GM12872 (cell line): ENCODE measurements at regions not wholly inside any gene's neighbourhood (a gene's known extent, or its start where the extent isn't known, plus 50 kb on each side); places are given as distances from the start of the nearest gene placed in this dataset.

ENCODE experiments used
- TF ChIP-seq, protein P1 (sequence below): IDR thresholded peaks from 3 replicates; pipeline ENCODE4 v1.5.1; 2011; ENCODE audit warnings: low read depth, mild to moderate bottlenecking, low read length, moderate library complexity; ENCODE audit not compliant: insufficient read depth

DNA sequence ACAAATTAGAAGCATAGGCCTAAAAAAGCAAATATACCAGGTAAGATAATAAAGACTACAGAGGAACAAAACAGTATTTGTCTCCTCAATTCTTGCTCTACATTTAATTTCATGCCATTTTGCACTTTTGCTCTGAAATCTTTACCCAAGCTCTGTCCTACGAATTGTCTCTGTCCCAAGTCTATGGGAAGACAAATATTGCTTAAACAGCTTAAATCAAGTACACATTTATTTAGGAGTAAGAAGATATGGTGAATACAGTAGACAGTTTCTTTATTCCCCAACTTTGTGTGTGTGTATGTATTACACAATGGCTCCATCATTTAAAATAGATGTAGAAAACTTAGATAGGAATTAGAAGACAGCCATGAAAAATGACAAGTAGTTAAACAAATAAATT lies 163.5 kb upstream of the POU5F2 start:
- TF ChIP-seq, protein P1, sequence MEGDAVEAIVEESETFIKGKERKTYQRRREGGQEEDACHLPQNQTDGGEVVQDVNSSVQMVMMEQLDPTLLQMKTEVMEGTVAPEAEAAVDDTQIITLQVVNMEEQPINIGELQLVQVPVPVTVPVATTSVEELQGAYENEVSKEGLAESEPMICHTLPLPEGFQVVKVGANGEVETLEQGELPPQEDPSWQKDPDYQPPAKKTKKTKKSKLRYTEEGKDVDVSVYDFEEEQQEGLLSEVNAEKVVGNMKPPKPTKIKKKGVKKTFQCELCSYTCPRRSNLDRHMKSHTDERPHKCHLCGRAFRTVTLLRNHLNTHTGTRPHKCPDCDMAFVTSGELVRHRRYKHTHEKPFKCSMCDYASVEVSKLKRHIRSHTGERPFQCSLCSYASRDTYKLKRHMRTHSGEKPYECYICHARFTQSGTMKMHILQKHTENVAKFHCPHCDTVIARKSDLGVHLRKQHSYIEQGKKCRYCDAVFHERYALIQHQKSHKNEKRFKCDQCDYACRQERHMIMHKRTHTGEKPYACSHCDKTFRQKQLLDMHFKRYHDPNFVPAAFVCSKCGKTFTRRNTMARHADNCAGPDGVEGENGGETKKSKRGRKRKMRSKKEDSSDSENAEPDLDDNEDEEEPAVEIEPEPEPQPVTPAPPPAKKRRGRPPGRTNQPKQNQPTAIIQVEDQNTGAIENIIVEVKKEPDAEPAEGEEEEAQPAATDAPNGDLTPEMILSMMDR, result no peak

DNA sequence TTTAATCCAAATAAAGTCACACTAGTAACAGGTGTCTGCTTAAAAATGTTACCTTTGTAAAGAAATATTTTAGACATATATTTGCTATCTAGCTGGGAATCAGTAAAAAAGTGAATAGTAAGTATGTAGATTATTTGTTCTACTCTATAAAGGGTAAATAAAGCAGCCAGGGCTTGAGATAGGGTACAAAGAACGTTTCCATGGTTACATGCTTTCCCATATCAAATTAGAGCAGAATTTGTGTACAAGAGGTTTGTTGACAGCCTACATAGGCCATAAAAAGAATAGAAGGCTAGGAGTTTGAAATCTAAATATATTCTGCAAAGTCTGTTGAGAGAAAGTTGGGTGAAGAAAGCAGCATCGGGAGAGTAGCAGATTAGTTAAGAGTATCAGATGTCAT lies 160.9 kb upstream of the POU5F2 start:
- TF ChIP-seq, protein P1, result no peak

GRCh38 chr5:93899026-93899600 lies 157.7 kb upstream of the POU5F2 start:
- TF ChIP-seq, protein P1, result peak; percentile 45; the same call in 1 of the 3 replicates

- TF ChIP-seq, protein P1, result peak; percentile 39; the same call in 2 of the 3 replicates
Observed at GRCh38 chr5:93894601-93895354, 153.4 kb upstream of the POU5F2 start.

DNA sequence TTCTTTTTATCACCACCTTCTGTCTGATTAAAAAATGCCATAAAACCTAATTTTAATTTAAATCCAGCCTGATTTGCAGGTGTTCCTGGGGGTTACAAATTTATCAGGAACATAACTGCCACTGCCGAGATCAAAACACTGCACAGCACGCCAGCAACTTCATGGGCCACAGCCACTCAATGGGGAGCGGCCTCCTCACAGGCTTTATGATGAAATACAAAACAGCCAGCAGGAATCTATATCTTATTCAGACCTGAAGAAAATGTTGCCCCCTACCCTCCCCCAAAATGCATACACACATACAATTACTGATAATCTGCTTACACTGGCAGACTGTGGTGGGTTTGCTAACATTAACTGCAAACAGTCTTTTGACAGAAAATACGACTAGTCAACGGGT lies 151.7 kb upstream of the POU5F2 start:
- TF ChIP-seq, protein P1, result no peak

DNA sequence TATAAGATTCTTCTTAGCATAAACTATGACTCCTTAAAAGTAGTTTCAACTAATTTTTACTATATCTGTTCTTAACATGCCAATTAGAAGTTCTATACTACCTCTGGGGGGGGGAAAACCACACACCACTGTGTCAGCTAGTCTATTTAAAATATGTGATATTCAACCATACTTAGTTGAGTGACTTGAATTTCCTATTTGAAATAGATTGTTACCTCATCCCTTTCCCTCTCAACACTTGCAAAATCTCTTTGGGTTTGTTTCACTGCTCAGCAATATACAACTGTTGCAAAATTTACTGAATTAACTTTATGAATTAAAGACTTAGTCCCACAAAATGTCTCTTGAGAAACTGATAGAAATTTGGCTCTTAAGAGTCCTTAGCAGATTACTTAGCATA lies 151.1 kb upstream of the POU5F2 start:
- TF ChIP-seq, protein P1, result no peak

DNA sequence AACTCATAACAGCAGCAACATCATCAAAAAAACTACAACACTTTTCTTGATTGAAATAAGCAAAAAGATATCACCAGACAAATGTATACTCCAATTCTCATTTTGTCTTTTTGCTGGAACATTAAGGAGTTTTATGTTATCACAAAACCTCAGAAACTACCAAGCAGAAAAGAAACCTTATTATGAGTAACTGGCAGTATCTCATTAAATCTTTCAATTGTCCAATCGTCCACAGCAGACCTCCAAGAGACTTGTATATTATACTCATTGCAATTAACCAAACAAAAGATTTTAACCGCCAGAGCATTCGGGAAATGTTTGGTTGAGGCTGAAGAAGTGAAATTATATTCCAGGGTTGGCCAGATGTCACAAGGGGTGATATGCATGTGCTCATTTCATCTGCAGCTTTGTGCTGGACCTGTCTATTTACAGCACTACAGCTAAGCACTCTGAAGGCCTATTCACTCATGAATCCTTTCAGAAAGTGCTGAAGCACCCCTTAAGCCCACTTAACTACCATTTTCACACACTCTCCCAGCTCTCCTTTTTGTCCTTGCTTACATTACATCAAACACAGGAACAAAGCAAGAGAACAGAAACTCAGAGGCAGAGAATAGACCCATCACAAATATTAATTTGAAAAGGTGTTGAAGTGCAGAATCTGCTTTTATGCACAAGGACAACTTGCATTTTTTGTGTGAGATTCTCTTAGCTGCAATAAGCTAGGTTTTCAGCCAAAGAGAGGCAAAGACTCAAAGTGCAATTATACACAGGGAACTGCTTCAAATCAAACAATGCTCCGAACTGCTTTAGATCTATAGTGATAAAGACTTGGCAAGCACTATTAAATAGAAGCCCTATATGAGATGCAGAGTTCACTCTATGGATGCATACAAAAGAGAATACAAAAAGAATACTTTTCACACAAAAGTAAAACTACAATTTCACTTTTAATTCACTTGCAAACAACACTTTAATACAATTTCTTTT lies 150.4 kb upstream of the POU5F2 start:
- TF ChIP-seq, protein P1, result no peak
